Trophoblast cell (in vitro differentiated cells and primary cell): ENCODE measurements at regions not wholly inside any gene's neighbourhood (a gene's known extent, or its start where the extent isn't known, plus 50 kb on each side); places are given as distances from the start of the nearest gene placed in this dataset.

Source experiments
- DNase-seq, 2 donors: peaks; one replicate each; pipeline ENCODE4 v3.0.0-alpha.2; 2016
- H2AFZ ChIP-seq: 2 replicates; pipeline ENCODE4 v1.6.1; 2013; ENCODE audit warnings: low read length, moderate library complexity, mild to moderate bottlenecking; ENCODE audit not compliant: insufficient read depth, poor library complexity
- H2AK5ac ChIP-seq: 2 replicates; pipeline ENCODE4 v1.6.1; 2013; ENCODE audit warnings: mild to moderate bottlenecking, low read length
- H2BK120ac ChIP-seq: 2 replicates; pipeline ENCODE4 v1.6.1; 2013; ENCODE audit warnings: low read length, mild to moderate bottlenecking, moderate library complexity; ENCODE audit not compliant: insufficient read depth, poor library complexity
- H2BK12ac ChIP-seq: 2 replicates; pipeline ENCODE4 v1.6.1; 2013; ENCODE audit warnings: mild to moderate bottlenecking, low read length, moderate library complexity
- H2BK5ac ChIP-seq: 2 replicates; pipeline ENCODE4 v1.6.1; 2013; ENCODE audit warnings: low read length, low read depth, moderate library complexity, mild to moderate bottlenecking; ENCODE audit not compliant: poor library complexity
- H3K14ac ChIP-seq: 2 replicates; pipeline ENCODE4 v1.6.1; 2013; ENCODE audit warnings: mild to moderate bottlenecking, low read length
- H3K18ac ChIP-seq: 2 replicates; pipeline ENCODE4 v1.6.1; 2013; ENCODE audit warnings: mild to moderate bottlenecking, low read length
- H3K23ac ChIP-seq: 2 replicates; pipeline ENCODE4 v1.6.1; 2013; ENCODE audit warnings: low read length
- H3K27ac ChIP-seq: 2 replicates; pipeline ENCODE4 v1.5.1; 2013; ENCODE audit warnings: low read depth, mild to moderate bottlenecking, inconsistent platforms, low read length, moderate library complexity
- H3K27me3 ChIP-seq: 2 replicates; pipeline ENCODE4 v1.6.1; 2013; ENCODE audit warnings: inconsistent platforms, mild to moderate bottlenecking, low read length, moderate library complexity; ENCODE audit not compliant: insufficient read depth
- H3K36me3 ChIP-seq, 2 experiments: 1 replicate in 1 of 2; 2 replicates in 1 of 2; pipeline ENCODE4 v1.6.1; 2013; ENCODE audit warnings: low read length in 2 of 2, mild to moderate bottlenecking in 2 of 2, moderate library complexity in 1 of 2; ENCODE audit not compliant: insufficient read depth in 2 of 2, control insufficient read depth in 1 of 2
- H3K4ac ChIP-seq: 2 replicates; pipeline ENCODE4 v1.6.1; 2013; ENCODE audit warnings: low read depth, mild to moderate bottlenecking, low read length, moderate library complexity
- H3K4me1 ChIP-seq, 2 experiments: 1 replicate in 1 of 2; 2 replicates in 1 of 2; pipeline ENCODE4 v1.6.1; 2013; ENCODE audit warnings: low read length in 2 of 2, mild to moderate bottlenecking in 2 of 2, moderate library complexity in 1 of 2; ENCODE audit not compliant: insufficient read depth in 2 of 2, control insufficient read depth in 1 of 2
- H3K4me2 ChIP-seq: 2 replicates; pipeline ENCODE4 v1.6.1; 2013; ENCODE audit warnings: inconsistent platforms, mild to moderate bottlenecking, low read length, moderate library complexity
- H3K4me3 ChIP-seq: 2 replicates; pipeline ENCODE4 v1.5.1; 2013; ENCODE audit warnings: mild to moderate bottlenecking, low read depth, low read length, inconsistent platforms
- H3K79me1 ChIP-seq: one replicate; pipeline ENCODE4 v1.6.1; 2013; ENCODE audit warnings: low read length
- H3K79me2 ChIP-seq: 2 replicates; pipeline ENCODE4 v1.6.1; 2013; ENCODE audit warnings: low read length, mild to moderate bottlenecking; ENCODE audit not compliant: control insufficient read depth, insufficient read depth, poor library complexity
- H3K9ac ChIP-seq: 2 replicates; pipeline ENCODE4 v1.6.1; 2013; ENCODE audit warnings: mild to moderate bottlenecking, low read length
- H3K9me3 ChIP-seq: 2 replicates; pipeline ENCODE4 v1.6.1; 2013; ENCODE audit warnings: low read depth, mild to moderate bottlenecking, control low read depth, inconsistent platforms, low read length; ENCODE audit not compliant: insufficient read depth
- H4K12ac ChIP-seq: 2 replicates; pipeline ENCODE4 v1.6.1; 2013; ENCODE audit warnings: low read depth, mild to moderate bottlenecking, low read length, moderate library complexity
- H4K8ac ChIP-seq: 2 replicates; pipeline ENCODE4 v1.6.1; 2013; ENCODE audit warnings: low read depth, mild to moderate bottlenecking, low read length, moderate library complexity
- H4K91ac ChIP-seq: one replicate; pipeline ENCODE4 v1.6.1; 2013; ENCODE audit warnings: low read depth, mild to moderate bottlenecking, low read length, moderate library complexity
- WGBS: extraction: QIAGEN DNeasy Blood & Tissue Kit; methylation state at CpG from one replicate; pipeline ENCODE4 v1.1.7; 2013; ENCODE audit warnings: missing lambda C conversion rate; ENCODE audit not compliant: insufficient read length, insufficient coverage; ENCODE audit errors: extremely low coverage; 5-methylcytosine and 5-hydroxymethylcytosine counted together

DNA sequence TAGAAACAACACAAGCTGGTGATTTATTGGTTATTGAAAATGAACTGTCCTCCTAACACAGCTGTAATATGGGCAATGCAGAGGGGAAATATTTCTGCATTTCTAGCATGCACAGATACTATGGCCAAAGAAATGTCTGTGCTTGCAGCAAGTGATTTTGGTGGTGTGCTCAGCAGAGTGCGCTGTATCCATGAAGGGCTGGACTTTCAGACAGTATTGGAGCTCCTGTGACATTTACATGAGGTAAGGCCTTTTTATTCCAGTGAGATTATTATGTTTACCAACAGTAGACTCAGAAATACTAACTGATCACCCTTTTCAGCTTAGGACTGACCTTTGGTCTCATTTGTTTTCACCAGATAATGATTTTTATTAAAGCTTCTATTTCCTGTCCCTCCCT is 1302.6 kb upstream of the EPHA6 start:
- Histone ChIP-seq H3K4me3 (no peak overlapping the region), H3K14ac (no peak overlapping the region), H3K23ac (no peak overlapping the region), H4K8ac (no peak overlapping the region), H4K91ac (no peak overlapping the region), H3K79me1 (no peaks in the 10 kb centered on the region), H3K27ac (no peak overlapping the region), H3K79me2 (no peaks in the 10 kb centered on the region), H2BK12ac (no peak overlapping the region), H3K9me3 (no peaks in the 10 kb centered on the region), H2AFZ (no peak overlapping the region), H2BK120ac (no peak overlapping the region), H2BK5ac (no peak overlapping the region), H2AK5ac (no peak overlapping the region), H3K4me1 (no peaks in the 10 kb centered on the region), H3K18ac (no peak overlapping the region), H3K9ac (no peak overlapping the region), H3K27me3 (no peaks in the 10 kb centered on the region), H3K4ac (no peak overlapping the region), H4K12ac (no peak overlapping the region), H3K36me3 (no peaks in the 10 kb centered on the region), H3K4me2 (no peak overlapping the region)
- no CpG with 5 or more reads among the region's 1 CpG for WGBS
- DNase-seq: no peak

DNA sequence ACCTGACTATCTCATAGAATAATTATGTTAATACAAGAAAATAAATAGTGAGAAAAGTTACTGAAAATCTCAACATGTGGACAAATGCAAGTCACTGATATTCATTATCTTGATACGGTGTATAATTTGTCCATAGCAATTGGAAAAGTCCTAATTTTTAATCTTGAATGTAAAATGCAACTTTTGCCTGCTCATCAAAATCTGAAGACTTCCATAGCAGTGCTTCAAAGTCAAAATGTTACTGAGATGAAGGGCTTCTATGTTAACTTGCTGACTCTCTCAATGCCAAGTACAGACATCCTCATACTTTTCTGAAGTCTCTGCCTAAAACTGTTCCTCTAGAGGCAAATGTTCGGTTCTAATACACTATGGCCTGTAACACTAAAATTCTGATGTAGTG is 1300.1 kb upstream of the EPHA6 start:
- H3K4me1 ChIP-seq: no peaks in the 10 kb centered on the region
- no peaks in the 10 kb centered on the region for H3K79me1 ChIP-seq
- H3K23ac ChIP-seq: no peak overlapping the region
- no peak overlapping the region for H2BK120ac ChIP-seq
- H4K8ac ChIP-seq: no peak overlapping the region
- no peaks in the 10 kb centered on the region for H3K79me2 ChIP-seq
- H3K4me3 ChIP-seq: no peak overlapping the region
- no peaks in the 10 kb centered on the region for H3K27me3 ChIP-seq
- H3K36me3 ChIP-seq: no peaks in the 10 kb centered on the region
- no peak overlapping the region for H3K9ac ChIP-seq
- no peaks in the 10 kb centered on the region for H3K9me3 ChIP-seq
- no CpG with 5 or more reads among the region's 2 CpGs for WGBS
- no peak overlapping the region for H3K18ac ChIP-seq
- no peak overlapping the region for H3K4me2 ChIP-seq
- H2AK5ac ChIP-seq: no peak overlapping the region
- no peak overlapping the region for H4K12ac ChIP-seq
- no peak overlapping the region for H4K91ac ChIP-seq
- H3K4ac ChIP-seq: no peak overlapping the region
- no peak for DNase-seq
- no peak overlapping the region for H3K14ac ChIP-seq
- no peak overlapping the region for H3K27ac ChIP-seq
- H2BK12ac ChIP-seq: no peak overlapping the region
- H2BK5ac ChIP-seq: no peak overlapping the region
- no peak overlapping the region for H2AFZ ChIP-seq

DNA sequence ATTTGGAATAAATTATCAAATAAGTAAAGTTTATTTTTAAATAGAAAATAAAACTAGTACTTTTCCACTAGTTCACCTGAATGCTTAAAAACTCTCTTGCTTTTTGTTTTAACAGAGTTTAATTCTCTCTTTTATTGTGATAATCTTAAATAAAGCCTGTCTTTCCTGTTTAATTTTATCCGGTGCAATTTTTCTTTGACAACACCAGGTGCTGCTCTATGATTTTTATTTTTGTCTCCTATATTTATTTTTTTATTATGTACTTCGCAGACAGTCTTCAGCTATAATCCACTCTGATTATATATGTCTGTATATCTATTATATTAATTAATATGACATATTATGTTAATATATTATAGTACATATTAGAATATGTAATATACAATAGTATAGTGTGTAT is 1293.0 kb upstream of the EPHA6 start:
- Histone ChIP-seq H4K12ac (no peak overlapping the region), H3K27ac (no peak overlapping the region), H2AK5ac (no peak overlapping the region), H3K27me3 (no peaks in the 10 kb centered on the region), H3K23ac (no peak overlapping the region), H2BK120ac (no peak overlapping the region), H3K14ac (no peak overlapping the region), H3K79me2 (no peaks in the 10 kb centered on the region), H2AFZ (no peak overlapping the region), H3K9me3 (no peaks in the 10 kb centered on the region), H4K91ac (no peak overlapping the region), H3K36me3 (no peaks in the 10 kb centered on the region), H3K4me3 (no peak overlapping the region), H3K9ac (no peak overlapping the region), H4K8ac (no peak overlapping the region), H3K4ac (no peak overlapping the region), H2BK12ac (no peak overlapping the region), H3K18ac (no peak overlapping the region), H3K4me2 (no peak overlapping the region), H2BK5ac (no peak overlapping the region), H3K4me1 (no peaks in the 10 kb centered on the region), H3K79me1 (no peaks in the 10 kb centered on the region)
- DNase-seq: no peak
- no CpG with 5 or more reads among the region's 2 CpGs for WGBS

DNA sequence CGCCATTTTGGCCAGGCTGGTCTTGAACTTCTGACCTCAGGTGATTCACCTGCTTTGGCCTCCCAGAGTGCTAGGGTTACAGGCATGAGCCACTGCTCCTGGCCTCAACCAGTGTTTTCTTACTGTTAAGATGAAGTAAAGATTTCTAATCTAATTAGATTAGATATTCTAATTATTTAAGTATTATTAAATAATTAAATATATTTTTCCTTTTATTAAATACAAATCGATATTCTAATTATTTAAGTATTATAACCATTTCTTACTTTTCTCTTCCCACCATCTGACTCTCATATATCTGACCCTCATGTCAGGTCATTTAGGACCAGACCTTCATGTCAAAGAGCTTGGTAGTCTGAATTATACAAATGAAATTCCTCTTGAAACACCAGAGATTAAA is 1291.9 kb upstream of the EPHA6 start:
- Histone ChIP-seq H2AK5ac (no peak overlapping the region), H3K4me2 (no peak overlapping the region), H4K91ac (no peak overlapping the region), H2AFZ (no peak overlapping the region), H3K27ac (no peak overlapping the region), H2BK12ac (no peak overlapping the region), H3K4ac (no peak overlapping the region), H2BK5ac (no peak overlapping the region), H3K14ac (no peak overlapping the region), H3K4me1 (no peaks in the 10 kb centered on the region), H4K8ac (no peak overlapping the region), H3K23ac (no peak overlapping the region), H3K79me2 (no peaks in the 10 kb centered on the region), H2BK120ac (no peak overlapping the region), H3K9me3 (no peaks in the 10 kb centered on the region), H3K27me3 (no peaks in the 10 kb centered on the region), H3K79me1 (no peaks in the 10 kb centered on the region), H3K18ac (no peak overlapping the region), H3K4me3 (no peak overlapping the region), H3K36me3 (no peaks in the 10 kb centered on the region), H4K12ac (no peak overlapping the region), H3K9ac (no peak overlapping the region)
- WGBS: no CpG with 5 or more reads among the region's 2 CpGs
- DNase-seq: no peak
